GM21367 (cell line): ENCODE measurements at regions not wholly inside any gene's neighbourhood (a gene's known extent, or its start where the extent isn't known, plus 50 kb on each side); places are given as distances from the start of the nearest gene placed in this dataset.

Source experiments
- ATAC-seq: cut with Tn5 transposase; IDR thresholded peaks from one replicate; pipeline ENCODE4 v1.9.1; 2021; ENCODE audit not compliant: unreplicated experiment

DNA sequence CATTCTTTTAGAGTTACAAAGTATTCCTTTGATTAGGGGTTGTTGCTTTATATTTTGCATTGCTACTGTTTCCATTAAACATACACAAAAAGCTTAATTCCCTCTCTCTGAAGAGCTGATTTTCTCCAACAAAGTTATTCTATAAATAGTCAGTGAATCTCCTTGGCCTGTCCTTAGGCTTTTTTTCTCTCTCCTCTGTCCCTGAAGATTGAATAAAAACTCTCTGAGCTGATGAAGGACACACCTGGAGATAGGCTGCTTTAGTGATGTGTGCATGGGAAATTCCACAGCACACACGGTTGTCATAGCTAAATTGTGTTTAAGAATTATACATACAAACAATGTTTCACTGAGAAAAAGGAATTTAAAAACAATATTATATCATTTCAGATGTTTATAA, 90.5 kb upstream of the TMEM106B start:
- no peak for ATAC-seq

DNA sequence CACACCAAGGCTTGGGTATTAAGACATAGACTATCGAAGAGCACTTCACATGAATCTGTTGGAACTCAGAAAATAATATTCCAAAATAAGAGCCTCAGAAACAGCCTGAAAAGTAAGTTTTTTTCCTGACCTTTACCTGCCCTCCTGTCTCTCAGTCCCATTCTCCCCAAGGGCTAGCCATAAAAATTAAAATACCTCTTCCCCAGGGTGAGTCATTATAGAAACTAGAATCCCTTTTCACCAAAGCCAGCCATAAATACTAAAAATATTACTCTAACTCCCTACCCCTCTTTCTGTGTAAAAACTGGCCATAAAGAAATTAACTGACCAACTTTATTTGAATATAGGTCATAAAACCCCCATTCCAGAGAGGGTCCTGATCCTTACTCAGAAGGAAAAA, 87.9 kb upstream of the TMEM106B start:
- no peak for ATAC-seq

DNA sequence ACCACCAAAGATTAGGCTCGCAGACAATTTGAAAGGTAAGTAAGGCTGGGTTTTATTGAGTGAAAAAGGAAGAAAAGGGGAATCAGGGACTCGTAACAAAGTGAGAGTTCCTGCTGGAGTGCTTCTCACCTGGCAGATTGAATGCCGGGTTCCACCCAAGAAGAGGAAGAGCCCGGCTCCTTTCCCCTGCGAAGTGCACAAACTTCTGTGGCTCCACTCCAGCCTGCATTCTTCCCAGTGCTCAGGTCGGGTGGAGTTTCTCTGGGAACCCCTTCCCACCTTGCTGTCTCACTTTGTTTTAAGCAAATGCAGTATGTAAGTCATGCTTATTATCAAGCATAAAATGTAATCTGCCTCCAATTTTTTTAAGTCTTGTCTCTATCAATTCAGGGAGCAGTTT, 87.1 kb upstream of the TMEM106B start:
- no peak for ATAC-seq

DNA sequence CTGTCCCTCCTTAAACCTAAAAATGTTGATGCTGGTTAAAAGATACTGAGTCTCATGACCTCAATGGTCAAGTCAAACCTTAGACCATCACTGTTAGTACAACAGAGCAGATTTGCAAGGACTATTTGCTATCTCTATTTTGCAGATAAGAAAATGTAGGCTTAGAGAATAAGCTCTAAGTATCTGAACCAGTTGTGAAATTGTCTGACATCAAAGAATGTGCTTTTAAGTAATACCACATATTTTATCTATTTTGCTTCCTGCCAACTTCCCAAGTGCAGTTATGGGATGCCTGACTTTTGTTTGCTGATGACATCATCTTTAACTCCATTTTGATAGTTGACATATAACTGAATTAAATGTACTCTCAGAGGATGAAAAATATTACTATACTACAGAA, 83.6 kb upstream of the TMEM106B start:
- ATAC-seq, result no peak

DNA sequence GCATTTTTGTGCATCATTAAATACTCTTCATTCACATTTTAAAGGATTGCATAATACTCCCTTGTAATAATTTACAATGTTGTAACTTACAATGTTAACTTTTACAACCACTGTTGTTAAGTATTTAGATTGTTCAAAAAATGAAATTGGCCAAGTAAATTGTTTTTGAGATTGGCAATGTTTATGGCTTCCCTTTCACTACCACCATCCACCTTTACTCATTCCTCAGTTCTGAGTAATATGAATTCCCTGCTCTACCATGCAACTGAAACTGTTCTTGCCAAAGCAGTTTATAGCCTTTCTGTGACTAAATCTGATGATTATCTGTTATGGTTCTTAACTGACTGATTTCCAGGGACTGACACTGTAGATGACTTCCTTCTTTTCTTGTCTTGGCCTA, 80.5 kb upstream of the TMEM106B start:
- ATAC-seq, result no peak

DNA sequence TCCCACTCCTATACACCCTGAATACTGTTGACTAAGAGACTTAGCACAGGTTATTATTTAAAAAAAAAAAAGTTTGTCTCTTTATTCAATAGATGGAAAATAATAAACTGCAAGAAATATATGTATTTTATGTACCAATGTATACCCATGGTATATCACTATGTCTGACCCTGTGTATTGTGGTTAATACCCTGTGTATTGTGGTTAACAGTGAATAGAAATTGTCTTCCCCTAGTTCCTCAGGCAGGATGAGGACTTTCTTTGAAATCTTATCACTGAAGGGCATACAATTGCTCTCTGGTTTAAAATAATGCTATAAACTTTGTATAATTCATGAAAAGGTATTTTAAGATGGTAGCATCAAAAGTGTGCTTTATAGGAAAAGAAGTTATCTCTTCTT, 80.0 kb upstream of the TMEM106B start:
- no peak for ATAC-seq

DNA sequence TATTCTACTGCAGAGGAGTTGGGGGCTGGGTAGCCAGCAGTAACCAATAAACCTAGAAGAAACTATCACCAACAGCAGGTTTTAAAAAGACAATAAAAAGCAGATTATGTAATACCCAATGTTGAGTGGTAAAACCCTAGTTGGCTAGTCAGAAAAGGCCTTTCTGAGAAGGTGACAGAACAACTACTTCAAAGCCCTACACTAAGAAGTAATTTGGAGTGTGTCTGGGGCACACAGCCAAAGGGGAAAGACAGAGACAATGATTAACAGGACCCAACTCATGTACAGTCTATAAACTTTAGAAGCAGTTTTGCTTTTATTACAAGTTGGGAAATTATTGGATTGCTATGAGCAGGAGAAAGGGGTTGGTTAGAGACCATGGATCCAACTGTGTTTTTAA, 77.2 kb upstream of the TMEM106B start:
- no peak for ATAC-seq

DNA sequence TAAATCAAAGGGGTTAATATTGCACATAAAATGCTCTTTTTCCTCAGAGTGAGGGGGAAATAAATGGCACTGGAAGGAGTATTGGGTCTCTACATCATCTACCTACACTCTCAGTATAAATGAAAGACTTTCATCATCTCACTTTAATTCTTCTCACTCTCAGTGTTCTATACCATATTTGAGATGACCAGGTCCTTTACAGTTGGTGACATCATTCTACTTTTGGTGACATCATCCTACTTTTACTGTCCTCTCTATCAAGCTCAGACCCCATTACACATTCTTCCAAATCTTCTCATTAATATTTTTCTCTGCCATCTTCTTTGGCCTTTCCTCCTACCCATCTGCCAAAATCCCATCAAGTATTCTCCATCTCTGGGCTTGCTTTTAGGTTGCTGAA, 74.6 kb upstream of the TMEM106B start:
- no peak for ATAC-seq

DNA sequence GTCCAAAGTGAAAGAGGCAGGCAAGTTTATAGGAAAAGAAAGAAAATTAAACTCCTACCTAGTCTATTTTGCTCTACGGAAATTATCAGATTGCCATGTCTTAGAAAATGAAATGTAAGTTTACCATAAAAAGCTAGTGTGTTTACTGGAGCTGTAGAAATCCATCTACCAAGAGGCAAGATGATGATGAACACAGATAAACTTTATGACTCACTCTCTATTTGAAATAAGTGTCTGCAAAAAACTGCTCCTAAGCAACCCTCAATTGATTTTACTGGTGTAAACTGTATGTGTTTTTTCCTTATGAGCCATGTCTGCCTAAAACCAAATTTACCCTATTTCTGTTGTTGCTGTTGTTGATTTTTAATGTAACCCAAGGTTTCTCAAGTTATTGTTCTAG, 73.8 kb upstream of the TMEM106B start:
- ATAC-seq, result no peak

DNA sequence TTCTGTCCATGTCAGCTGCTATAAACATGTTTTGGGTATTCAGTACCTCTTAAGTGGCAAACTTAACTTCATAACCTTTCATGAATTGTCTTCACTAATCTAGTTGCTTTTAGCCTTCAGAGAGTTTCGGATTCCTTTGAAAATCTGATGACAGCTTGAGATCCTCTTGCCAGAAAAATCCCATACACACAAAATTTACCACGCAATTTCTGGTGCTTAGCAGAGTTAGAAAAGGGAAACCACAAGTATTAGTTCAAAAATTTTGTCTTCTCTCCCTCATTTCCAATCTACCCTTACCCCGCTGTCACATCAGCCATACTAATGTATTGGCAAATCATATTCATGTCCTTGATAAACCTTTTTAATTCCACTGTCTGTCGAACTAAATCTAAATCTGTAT, 72.7 kb upstream of the TMEM106B start:
- no peak for ATAC-seq

DNA sequence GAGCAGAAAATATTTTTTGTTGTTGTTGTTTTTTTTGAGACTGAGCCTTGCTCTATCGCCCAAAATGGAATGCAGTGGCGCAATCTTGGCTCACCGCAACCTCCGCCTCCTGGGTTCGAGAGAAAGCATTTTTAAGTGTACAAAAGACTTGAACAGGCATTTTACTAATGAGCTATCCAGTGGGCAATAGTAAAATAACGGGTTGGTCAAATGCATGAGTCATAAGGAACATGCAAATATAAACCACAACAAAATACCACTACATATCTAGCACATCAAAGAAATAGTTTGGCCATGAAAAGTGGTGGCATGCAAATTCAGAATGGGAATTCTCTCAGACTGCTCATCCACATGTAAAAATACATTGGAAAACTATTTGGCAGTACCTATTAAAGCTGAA, 71.7 kb upstream of the TMEM106B start:
- ATAC-seq, result no peak

DNA sequence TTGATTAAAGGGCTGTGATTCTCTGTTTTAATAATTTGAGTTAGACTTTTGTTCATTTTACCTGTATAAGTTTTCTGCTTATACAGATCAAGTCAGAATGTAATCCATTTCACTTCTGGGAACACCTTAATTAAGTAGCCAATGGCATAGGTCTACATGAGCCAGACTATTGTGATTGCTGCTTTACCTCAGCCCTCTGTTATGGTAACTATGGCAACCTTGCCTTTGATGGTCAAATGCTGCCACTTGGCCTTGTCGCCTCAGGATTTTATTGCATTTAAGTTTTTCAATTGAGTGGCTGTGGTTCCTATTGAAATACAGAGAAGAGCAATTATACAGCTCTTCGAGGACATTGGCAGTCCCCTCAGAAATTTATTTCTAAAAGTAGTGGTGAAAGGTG, 64.3 kb upstream of the TMEM106B start:
- ATAC-seq, result no peak

DNA sequence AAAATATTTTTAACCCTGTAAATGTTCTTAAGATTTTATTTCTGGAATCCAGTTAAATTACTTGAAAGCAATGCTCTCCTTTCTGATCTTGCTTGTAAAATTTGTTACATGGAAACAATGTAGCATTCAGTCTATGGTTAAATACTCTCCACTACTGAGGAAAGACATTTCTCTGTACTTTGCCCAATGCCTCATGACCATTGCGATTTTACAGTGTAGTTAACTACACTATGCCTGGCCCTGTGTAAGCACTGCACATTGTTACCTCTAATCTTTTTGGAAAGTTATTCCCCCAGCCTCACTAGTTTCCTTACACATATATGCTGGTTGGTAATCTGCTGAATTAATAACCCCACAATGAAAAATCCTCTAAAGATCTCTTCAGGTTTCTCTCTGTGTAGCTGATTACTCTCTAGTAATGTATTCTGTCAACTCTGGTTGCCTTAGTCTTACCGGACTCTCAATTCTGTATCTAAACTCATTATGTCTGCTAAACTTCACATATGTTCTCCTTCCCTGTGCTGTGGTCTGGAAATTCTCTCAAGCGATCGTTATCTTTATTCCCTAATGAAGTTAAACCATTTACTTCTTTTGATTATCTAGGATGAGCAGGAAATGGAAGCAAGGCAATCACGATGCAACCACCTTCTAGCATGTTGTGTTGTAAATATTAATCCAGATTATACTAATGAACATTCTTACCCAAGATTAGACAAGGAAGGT, 58.7 kb upstream of the TMEM106B start:
- no peak for ATAC-seq

DNA sequence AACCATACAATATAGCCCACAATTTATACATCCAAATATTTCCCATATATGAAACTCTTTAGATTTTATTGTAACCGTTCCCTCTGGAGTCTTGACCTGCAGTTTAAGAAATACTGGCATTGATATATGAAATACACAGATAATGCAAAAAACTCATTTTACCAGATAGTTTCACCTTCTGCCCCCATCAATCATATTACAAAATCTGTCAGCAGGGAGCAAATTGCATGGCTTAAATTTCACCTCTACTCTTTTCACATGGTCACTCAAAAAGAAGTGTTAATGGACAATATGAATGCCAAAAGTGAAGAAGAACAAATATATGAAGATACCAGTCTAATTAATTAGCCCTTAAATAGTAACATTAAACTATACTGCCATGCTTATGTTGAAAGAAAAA, 57.0 kb upstream of the TMEM106B start:
- ATAC-seq, result no peak

DNA sequence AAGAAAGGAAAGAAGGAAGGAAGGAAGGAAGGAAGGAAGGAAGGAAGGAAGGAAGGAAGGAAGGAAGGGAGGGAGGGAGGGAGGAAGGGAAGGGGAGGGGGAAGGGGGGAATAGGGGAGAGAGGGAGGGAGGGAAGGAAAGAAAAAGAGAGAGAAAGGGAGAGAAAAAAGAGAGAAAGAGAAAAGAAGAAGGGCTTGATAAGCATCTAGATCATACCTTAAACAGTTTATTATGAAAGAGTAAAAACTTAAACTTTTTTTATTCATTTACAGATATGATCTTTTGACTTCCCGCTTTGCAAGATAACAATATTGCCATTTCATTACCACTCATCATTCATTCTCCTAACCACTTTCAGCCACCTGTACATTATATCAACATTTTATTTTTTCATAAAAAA, 53.6 kb upstream of the TMEM106B start:
- no peak for ATAC-seq

DNA sequence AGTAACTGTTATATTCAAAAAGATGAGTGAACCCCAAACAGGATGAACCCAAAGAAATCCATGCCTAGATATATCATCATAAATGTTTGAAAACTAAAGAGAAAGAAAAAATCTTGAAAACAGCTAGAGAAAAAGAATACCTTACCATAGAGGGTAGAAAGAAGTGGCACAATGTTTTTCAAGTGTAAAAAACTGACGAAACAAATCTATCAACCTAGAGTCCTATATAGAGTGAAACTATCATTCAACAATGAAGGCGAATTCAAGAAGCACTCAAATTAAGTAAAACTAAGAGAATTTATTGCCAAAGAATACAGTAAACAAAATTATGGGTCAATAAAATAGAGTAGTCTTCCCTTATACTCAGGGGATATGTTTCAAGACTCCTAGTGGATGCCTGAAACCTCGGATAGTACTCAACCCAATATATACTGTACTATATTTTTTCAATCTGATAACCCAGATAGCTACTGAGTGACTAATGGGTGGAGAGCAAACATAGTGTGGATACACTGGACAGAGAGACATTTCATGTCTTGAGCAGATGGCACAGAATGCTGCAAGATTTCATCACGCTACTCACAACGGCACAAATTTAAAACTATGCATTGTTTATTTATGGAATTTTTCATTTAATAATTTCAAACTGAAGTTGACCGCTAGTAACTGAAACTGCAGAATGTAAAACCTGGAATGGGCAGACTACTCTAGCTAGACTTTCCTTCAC, 52.6 kb upstream of the TMEM106B start:
- ATAC-seq, result no peak

DNA sequence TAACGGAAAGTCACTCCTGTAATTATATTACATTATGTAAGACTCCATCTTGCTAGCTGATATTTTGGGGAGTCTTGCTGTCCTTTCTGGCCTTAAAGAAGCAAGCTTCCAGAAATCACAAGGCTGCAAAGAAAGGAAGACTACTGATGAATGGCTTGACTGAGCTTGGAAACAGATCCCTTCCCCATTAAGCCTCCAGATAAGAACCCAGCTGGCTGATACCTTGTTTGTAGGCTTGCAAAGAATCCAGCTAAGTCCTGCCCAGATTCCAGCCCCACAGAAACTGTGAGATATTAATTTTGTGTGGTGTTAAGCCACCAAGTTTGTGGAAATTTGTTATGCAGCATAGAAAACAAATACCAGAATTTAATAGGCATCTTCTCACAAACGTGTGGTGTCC, 49.9 kb upstream of the TMEM106B start:
- ATAC-seq, result no peak
